ENCODE measurements at regions not wholly inside any gene's neighbourhood (a gene's known extent, or its start where the extent isn't known, plus 50 kb on each side); places are given as distances from the start of the nearest gene placed in this dataset.

DNA sequence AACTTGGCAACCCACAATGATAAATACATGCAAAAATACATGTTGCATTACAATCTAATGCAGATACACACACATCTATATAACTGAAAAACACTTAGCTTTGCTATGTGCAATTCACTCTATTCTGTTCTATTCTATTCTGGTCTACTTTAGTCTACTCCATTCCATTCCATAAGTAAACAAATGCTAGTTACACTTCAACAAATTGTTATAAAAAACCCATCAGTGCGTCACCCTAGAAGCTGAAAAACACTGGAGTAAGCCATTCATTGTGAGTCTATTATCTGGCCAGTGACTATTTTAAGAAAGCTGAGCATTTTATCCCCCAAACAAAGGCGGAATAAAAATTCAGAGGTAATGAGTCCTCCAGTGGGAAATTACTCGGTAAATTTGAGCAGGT is 315.7 kb upstream of the EPHA7 start:
- Histone ChIP-seq H2BK120ac (ENCODE audit: insufficient read depth, low read length, poor library complexity) (no peak overlapping the region), H3K4me2 (ENCODE audit: low read length) (no peak overlapping the region), H3K36me3 (ENCODE audit: control insufficient read depth in 1 of 2, insufficient read depth in 2 of 2, low read length in 2 of 2) (no peaks in the 10 kb centered on the region), H3K4me3 (ENCODE audit: low read depth, low read length) (no peak overlapping the region), H3K27ac (ENCODE audit: low read depth, low read length) (no peak overlapping the region), H2BK5ac (ENCODE audit: low read depth, low read length, poor library complexity) (no peak overlapping the region), H4K8ac (ENCODE audit: low read depth, low read length) (no peak overlapping the region), H4K91ac (ENCODE audit: low read depth, low read length) (no peak overlapping the region), H3K9me3 (ENCODE audit: insufficient read depth, low read depth, low read length) (no peaks in the 10 kb centered on the region), H3K14ac (ENCODE audit: low read length) (no peak overlapping the region), H3K9ac (ENCODE audit: low read length) (no peak overlapping the region), H3K4ac (ENCODE audit: low read depth, low read length) (no peak overlapping the region), H3K18ac (ENCODE audit: low read length) (no peak overlapping the region), H3K79me2 (ENCODE audit: control insufficient read depth, insufficient read depth, low read length, poor library complexity) (no peaks in the 10 kb centered on the region), H3K27me3 (ENCODE audit: insufficient read depth, low read length) (no peaks in the 10 kb centered on the region), H2BK12ac (ENCODE audit: low read length) (no peak overlapping the region), H4K12ac (ENCODE audit: low read depth, low read length) (no peak overlapping the region), H3K79me1 (ENCODE audit: low read length) (no peaks in the 10 kb centered on the region), H2AK5ac (ENCODE audit: low read length) (no peak overlapping the region), H3K4me1 (ENCODE audit: control insufficient read depth in 1 of 2, insufficient read depth in 2 of 2, low read length in 2 of 2) (no peaks in the 10 kb centered on the region), H2AFZ (ENCODE audit: insufficient read depth, low read length, poor library complexity) (no peak overlapping the region), H3K23ac (ENCODE audit: low read length) (no peak overlapping the region)
- no CpG with 5 or more reads among the region's 3 CpGs for WGBS (ENCODE audit: extremely low coverage, insufficient coverage, insufficient read length)
- DNase-seq = no peak

DNA sequence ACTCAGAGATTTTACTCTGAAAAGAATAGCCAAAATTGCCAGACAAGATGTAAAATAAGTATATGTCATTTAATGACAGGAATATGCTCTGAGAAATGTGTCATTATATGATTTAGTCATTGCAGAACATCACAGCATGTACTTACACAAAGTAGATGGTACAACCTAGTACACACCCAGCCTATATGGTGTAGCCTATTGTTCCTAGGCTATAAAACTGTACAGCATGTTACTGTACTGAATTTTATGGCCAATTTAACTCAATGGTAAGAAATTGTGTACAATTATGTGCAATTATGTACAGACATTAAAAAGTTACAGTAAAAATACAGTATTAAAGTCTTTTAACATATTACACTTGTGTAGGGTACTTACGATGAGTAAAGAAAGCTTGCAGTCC is 311.9 kb upstream of the EPHA7 start:
- no peak overlapping the region for H2AK5ac ChIP-seq (ENCODE audit: low read length)
- H3K23ac ChIP-seq (ENCODE audit: low read length) = no peak overlapping the region
- no peak overlapping the region for H3K14ac ChIP-seq (ENCODE audit: low read length)
- no peaks in the 10 kb centered on the region for H3K4me1 ChIP-seq (ENCODE audit: control insufficient read depth in 1 of 2, insufficient read depth in 2 of 2, low read length in 2 of 2)
- no peaks in the 10 kb centered on the region for H3K36me3 ChIP-seq (ENCODE audit: control insufficient read depth in 1 of 2, insufficient read depth in 2 of 2, low read length in 2 of 2)
- no peak overlapping the region for H4K12ac ChIP-seq (ENCODE audit: low read depth, low read length)
- H3K4ac ChIP-seq (ENCODE audit: low read depth, low read length) = no peak overlapping the region
- H3K27me3 ChIP-seq (ENCODE audit: insufficient read depth, low read length) = no peaks in the 10 kb centered on the region
- no peak overlapping the region for H2BK5ac ChIP-seq (ENCODE audit: low read depth, low read length, poor library complexity)
- H2BK12ac ChIP-seq (ENCODE audit: low read length) = no peak overlapping the region
- no peak overlapping the region for H4K91ac ChIP-seq (ENCODE audit: low read depth, low read length)
- no peak overlapping the region for H3K4me3 ChIP-seq (ENCODE audit: low read depth, low read length)
- H3K79me2 ChIP-seq (ENCODE audit: control insufficient read depth, insufficient read depth, low read length, poor library complexity) = no peaks in the 10 kb centered on the region
- H3K79me1 ChIP-seq (ENCODE audit: low read length) = no peaks in the 10 kb centered on the region
- no CpG with 5 or more reads among the region's 1 CpG for WGBS (ENCODE audit: extremely low coverage, insufficient coverage, insufficient read length)
- no peak overlapping the region for H2BK120ac ChIP-seq (ENCODE audit: insufficient read depth, low read length, poor library complexity)
- DNase-seq = no peak
- H3K4me2 ChIP-seq (ENCODE audit: low read length) = no peak overlapping the region
- no peak overlapping the region for H3K18ac ChIP-seq (ENCODE audit: low read length)
- no peak overlapping the region for H3K9ac ChIP-seq (ENCODE audit: low read length)
- no peak overlapping the region for H2AFZ ChIP-seq (ENCODE audit: insufficient read depth, low read length, poor library complexity)
- H4K8ac ChIP-seq (ENCODE audit: low read depth, low read length) = no peak overlapping the region
- H3K9me3 ChIP-seq (ENCODE audit: insufficient read depth, low read depth, low read length) = no peaks in the 10 kb centered on the region
- H3K27ac ChIP-seq (ENCODE audit: low read depth, low read length) = no peak overlapping the region

DNA sequence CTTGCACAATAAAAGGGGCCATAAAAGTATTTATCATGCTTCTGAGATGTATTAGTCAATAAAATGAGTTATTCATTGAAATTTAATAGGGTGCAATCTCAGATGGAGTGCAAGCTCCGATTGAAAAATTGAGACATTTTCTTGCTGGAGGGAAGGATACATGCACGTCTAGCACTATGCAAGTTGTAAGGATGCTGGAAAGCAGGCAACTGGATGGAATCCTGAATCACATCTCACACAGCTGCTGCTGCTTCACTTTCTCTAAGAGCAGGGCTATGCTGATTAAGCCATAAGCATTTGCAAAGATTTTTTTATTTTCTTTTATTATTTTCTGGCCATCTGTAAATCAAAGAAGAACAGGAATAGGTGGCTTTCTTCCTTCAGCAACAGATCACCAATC is 308.8 kb upstream of the EPHA7 start:
- Histone ChIP-seq H3K9me3 (ENCODE audit: insufficient read depth, low read depth, low read length) (no peaks in the 10 kb centered on the region), H2AFZ (ENCODE audit: insufficient read depth, low read length, poor library complexity) (no peak overlapping the region), H3K4me1 (ENCODE audit: control insufficient read depth in 1 of 2, insufficient read depth in 2 of 2, low read length in 2 of 2) (no peaks in the 10 kb centered on the region), H4K12ac (ENCODE audit: low read depth, low read length) (no peak overlapping the region), H3K9ac (ENCODE audit: low read length) (no peak overlapping the region), H3K4me2 (ENCODE audit: low read length) (no peak overlapping the region), H3K79me1 (ENCODE audit: low read length) (no peaks in the 10 kb centered on the region), H3K18ac (ENCODE audit: low read length) (no peak overlapping the region), H2AK5ac (ENCODE audit: low read length) (no peak overlapping the region), H2BK12ac (ENCODE audit: low read length) (no peak overlapping the region), H3K27ac (ENCODE audit: low read depth, low read length) (no peak overlapping the region), H3K14ac (ENCODE audit: low read length) (no peak overlapping the region), H4K8ac (ENCODE audit: low read depth, low read length) (no peak overlapping the region), H3K36me3 (ENCODE audit: control insufficient read depth in 1 of 2, insufficient read depth in 2 of 2, low read length in 2 of 2) (no peaks in the 10 kb centered on the region), H3K79me2 (ENCODE audit: control insufficient read depth, insufficient read depth, low read length, poor library complexity) (no peaks in the 10 kb centered on the region), H3K27me3 (ENCODE audit: insufficient read depth, low read length) (no peaks in the 10 kb centered on the region), H2BK5ac (ENCODE audit: low read depth, low read length, poor library complexity) (no peak overlapping the region), H3K4me3 (ENCODE audit: low read depth, low read length) (no peak overlapping the region), H2BK120ac (ENCODE audit: insufficient read depth, low read length, poor library complexity) (no peak overlapping the region), H4K91ac (ENCODE audit: low read depth, low read length) (no peak overlapping the region), H3K23ac (ENCODE audit: low read length) (no peak overlapping the region), H3K4ac (ENCODE audit: low read depth, low read length) (no peak overlapping the region)
- DNase-seq = no peak
- WGBS (ENCODE audit: extremely low coverage, insufficient coverage, insufficient read length) = no CpG with 5 or more reads among the region's 2 CpGs

DNA sequence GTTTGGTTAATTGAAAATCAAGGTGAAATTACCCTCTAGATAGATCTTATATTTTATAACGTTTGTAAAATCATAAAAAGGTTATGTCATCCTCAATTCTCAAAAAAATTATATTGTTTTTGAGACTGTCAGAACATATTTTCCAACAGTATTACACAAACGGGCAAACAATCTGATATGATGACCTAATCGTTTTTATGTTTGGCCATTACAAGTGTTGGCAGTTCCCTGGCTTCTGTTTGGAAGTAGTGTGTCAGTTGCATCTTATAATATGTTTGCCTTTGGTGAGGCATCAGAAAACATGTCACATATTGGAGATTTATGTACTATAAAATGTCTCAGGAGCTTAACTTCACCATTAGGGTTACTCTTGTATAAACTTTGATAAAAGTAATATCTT is 308.1 kb upstream of the EPHA7 start:
- H3K27me3 ChIP-seq (ENCODE audit: insufficient read depth, low read length) = no peaks in the 10 kb centered on the region
- no peak overlapping the region for H3K27ac ChIP-seq (ENCODE audit: low read depth, low read length)
- H3K4me2 ChIP-seq (ENCODE audit: low read length) = no peak overlapping the region
- no peaks in the 10 kb centered on the region for H3K36me3 ChIP-seq (ENCODE audit: control insufficient read depth in 1 of 2, insufficient read depth in 2 of 2, low read length in 2 of 2)
- H3K4me3 ChIP-seq (ENCODE audit: low read depth, low read length) = no peak overlapping the region
- no peaks in the 10 kb centered on the region for H3K9me3 ChIP-seq (ENCODE audit: insufficient read depth, low read depth, low read length)
- H3K4me1 ChIP-seq (ENCODE audit: control insufficient read depth in 1 of 2, insufficient read depth in 2 of 2, low read length in 2 of 2) = no peaks in the 10 kb centered on the region
- no peak overlapping the region for H3K23ac ChIP-seq (ENCODE audit: low read length)
- no peak overlapping the region for H4K12ac ChIP-seq (ENCODE audit: low read depth, low read length)
- no peak overlapping the region for H3K9ac ChIP-seq (ENCODE audit: low read length)
- DNase-seq = no peak
- H2BK5ac ChIP-seq (ENCODE audit: low read depth, low read length, poor library complexity) = no peak overlapping the region
- WGBS (ENCODE audit: extremely low coverage, insufficient coverage, insufficient read length) = no CpG with 5 or more reads among the region's 3 CpGs
- no peak overlapping the region for H2AFZ ChIP-seq (ENCODE audit: insufficient read depth, low read length, poor library complexity)
- no peak overlapping the region for H2BK120ac ChIP-seq (ENCODE audit: insufficient read depth, low read length, poor library complexity)
- no peak overlapping the region for H4K8ac ChIP-seq (ENCODE audit: low read depth, low read length)
- H4K91ac ChIP-seq (ENCODE audit: low read depth, low read length) = no peak overlapping the region
- H3K14ac ChIP-seq (ENCODE audit: low read length) = no peak overlapping the region
- H3K79me1 ChIP-seq (ENCODE audit: low read length) = no peaks in the 10 kb centered on the region
- no peaks in the 10 kb centered on the region for H3K79me2 ChIP-seq (ENCODE audit: control insufficient read depth, insufficient read depth, low read length, poor library complexity)
- H2AK5ac ChIP-seq (ENCODE audit: low read length) = no peak overlapping the region
- H3K18ac ChIP-seq (ENCODE audit: low read length) = no peak overlapping the region
- no peak overlapping the region for H2BK12ac ChIP-seq (ENCODE audit: low read length)
- H3K4ac ChIP-seq (ENCODE audit: low read depth, low read length) = no peak overlapping the region

Measured in trophoblast cell (in vitro differentiated cells and primary cell).